Colonic mucosa (tissue), 4 donors: ENCODE measurements at regions not wholly inside any gene's neighbourhood (a gene's known extent, or its start where the extent isn't known, plus 50 kb on each side); places are given as distances from the start of the nearest gene placed in this dataset.

ENCODE experiments used
- DNase-seq: peaks from one replicate; pipeline ENCODE4 v3.0.0-alpha.2; 2020
- H3K27ac ChIP-seq: fragments of 200-600 bp; one replicate; pipeline ENCODE4 v1.8.0; 2021
- H3K27me3 ChIP-seq: fragments of 200-600 bp; one replicate; pipeline ENCODE4 v1.8.0; 2021
- H3K36me3 ChIP-seq: fragments of 200-600 bp; one replicate; pipeline ENCODE4 v1.8.0; 2021
- H3K4me1 ChIP-seq: fragments of 200-600 bp; one replicate; pipeline ENCODE4 v1.8.0; 2021; ENCODE audit warnings: mild to moderate bottlenecking
- H3K4me3 ChIP-seq: fragments of 200-600 bp; one replicate; pipeline ENCODE4 v1.8.0; 2021
- H3K9ac ChIP-seq, 2 donors: one replicate each; pipeline ENCODE4 v1.7.0; 2013; ENCODE audit warnings: control low read depth in 2 of 2, low read depth in 2 of 2, low read length in 2 of 2
- H3K9me3 ChIP-seq: fragments of 200-600 bp; one replicate; pipeline ENCODE4 v1.8.0; 2021
- CTCF ChIP-seq: fragments of 200-600 bp; IDR thresholded peaks from one replicate; pipeline ENCODE4 v1.8.0; 2022; ENCODE audit warnings: antibody characterized with exemption, mild to moderate bottlenecking
- intact Hi-C: fragments of 100-400 bp; cut with DNase I; formaldehyde crosslinking; loops from one replicate; pipeline ENCODE4 v1.14.1; 2022
- donor health status: healthy.
- donor health status: DM: no; HTN: no; CAD: no.
- donor health status: DM: no; HTN: no; CAD: no.

DNA sequence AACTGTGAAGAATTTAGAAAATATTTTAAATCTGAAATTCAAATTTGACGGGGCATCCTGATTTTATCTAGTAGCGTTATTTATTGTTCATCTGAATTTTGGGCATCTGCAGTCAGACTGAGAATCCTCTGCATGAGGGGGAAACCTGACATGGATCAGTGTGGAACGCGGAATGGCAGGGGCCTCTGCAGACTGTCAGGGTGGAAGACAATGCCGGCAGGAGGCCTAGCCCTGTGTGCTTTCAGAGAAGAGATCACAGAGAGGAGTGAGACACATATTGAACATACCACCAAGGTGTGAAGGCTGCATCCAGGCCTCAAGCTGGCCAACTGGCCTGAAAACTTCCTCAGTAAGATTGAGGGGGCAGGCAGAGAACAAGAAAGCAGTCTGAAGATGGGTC is 921.1 kb upstream of the GHITM start:
- Histone ChIP-seq H3K36me3 (no peaks in the 10 kb centered on the region), H3K4me1 (no peaks in the 10 kb centered on the region), H3K9me3 (no peaks in the 10 kb centered on the region), H3K27ac (no peak overlapping the region), H3K4me3 (no peak overlapping the region), H3K27me3 (no peaks in the 10 kb centered on the region), H3K9ac (no peak overlapping the region)
- no peak for TF ChIP-seq CTCF
- DNase-seq = no peak
- intact Hi-C loops = no loop called here

GRCh38 chr10:83222300-83222699 is 917.0 kb upstream of the GHITM start:
- Histone ChIP-seq H3K36me3 (no peaks in the 10 kb centered on the region), H3K27me3 (no peaks in the 10 kb centered on the region), H3K4me3 (no peak overlapping the region), H3K9ac (no peak overlapping the region), H3K27ac (no peak overlapping the region), H3K9me3 (no peaks in the 10 kb centered on the region), H3K4me1 (no peaks in the 10 kb centered on the region)
- DNase-seq = no peak
- no peak for TF ChIP-seq CTCF
- intact Hi-C loops = no loop called here

DNA sequence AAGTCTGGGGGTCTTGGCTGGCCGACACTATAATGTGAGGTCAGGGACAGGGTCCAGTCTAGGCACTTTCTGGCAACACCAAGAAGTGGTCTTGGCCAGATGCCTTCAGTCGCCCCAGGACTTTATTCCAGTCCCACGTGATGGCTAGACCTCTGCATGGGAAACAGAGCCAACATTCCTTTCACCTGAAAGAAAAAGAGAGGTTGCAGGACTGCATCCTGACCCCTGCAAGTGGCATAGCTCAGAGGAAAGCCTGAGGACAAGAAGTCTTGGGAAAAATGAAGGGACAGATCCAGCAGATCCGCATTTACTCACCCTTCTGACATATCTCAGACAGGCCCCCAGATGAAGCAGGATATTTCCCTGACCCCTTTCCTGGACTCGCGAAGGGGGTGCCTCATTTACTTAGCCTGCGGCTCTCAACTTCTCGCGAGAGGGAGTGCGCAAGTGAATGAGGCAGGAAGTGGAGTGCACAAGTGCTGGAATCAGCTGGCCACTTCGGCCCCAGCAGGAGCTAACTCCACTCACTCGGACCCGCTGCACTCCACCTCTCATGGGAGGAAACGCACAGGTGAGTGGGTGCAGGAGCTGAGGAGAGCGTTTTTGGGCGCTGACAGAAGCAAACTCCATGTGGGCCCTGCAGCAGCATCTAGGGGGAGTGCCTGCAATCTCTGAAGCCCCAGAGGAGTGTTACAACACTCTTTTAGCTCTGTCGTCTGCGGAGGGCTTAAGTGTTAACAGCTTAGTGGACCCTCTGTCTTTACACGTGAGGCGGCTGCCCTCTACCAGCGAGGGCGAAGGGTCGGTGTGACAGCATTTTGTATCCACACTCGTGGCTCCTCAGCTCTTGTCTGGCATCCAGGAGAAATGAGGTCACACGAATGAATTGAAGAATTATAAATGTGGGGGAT is 916.2 kb upstream of the GHITM start:
- no peaks in the 10 kb centered on the region for H3K4me1 ChIP-seq
- H3K9ac ChIP-seq = no peak overlapping the region
- H3K36me3 ChIP-seq = no peaks in the 10 kb centered on the region
- DNase-seq = no peak
- H3K9me3 ChIP-seq = no peaks in the 10 kb centered on the region
- no peak overlapping the region for H3K27ac ChIP-seq
- H3K27me3 ChIP-seq = no peaks in the 10 kb centered on the region
- intact Hi-C loops = no loop called here
- H3K4me3 ChIP-seq = no peak overlapping the region
- no peak for TF ChIP-seq CTCF

DNA sequence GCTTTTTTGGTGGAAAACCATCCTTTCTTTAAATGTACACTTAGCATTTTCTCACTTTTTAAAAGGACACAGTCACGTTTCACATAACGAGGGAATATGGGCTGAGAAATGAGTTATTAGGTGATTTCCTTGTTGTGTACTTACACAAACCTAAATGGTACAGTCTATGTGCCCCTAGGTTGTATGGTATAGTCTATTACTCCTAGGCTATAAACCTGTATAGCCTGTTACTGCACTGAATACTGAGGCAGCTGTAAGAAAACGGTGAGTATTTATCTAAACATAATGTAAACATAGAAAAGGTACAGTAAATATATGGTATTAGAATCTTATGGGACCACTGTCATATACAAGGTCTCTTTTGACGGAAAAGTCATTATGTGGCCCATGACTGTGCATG is 913.5 kb upstream of the GHITM start:
- DNase-seq = no peak
- intact Hi-C loops = no loop called here
- Histone ChIP-seq H3K27me3 (no peaks in the 10 kb centered on the region), H3K36me3 (no peaks in the 10 kb centered on the region), H3K9ac (no peak overlapping the region), H3K4me3 (no peak overlapping the region), H3K4me1 (no peaks in the 10 kb centered on the region), H3K27ac (no peak overlapping the region), H3K9me3 (no peaks in the 10 kb centered on the region)
- TF ChIP-seq CTCF = no peak

DNA sequence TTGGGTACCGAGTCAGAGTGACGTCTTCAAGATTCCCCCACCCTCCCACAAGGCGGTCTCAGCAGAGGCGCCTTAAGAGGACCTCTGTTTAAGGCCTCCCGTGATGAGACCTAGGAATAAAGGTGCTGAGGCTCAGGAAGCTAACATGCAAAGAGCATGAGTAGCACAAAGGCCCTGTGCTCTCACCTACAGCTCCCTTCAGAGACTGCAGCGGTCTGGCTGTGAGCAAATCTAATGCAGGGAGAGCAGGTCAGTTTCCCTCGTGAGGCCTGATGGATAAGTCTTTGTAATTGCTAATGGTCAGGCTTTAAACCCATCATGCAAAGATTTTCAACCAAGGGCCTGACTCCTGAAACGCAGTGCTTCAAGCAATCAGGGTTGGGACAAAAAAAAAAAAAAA is 909.3 kb upstream of the GHITM start:
- Histone ChIP-seq H3K9ac (no peak overlapping the region), H3K27ac (no peak overlapping the region), H3K9me3 (no peaks in the 10 kb centered on the region), H3K36me3 (no peaks in the 10 kb centered on the region), H3K27me3 (no peaks in the 10 kb centered on the region), H3K4me1 (no peaks in the 10 kb centered on the region), H3K4me3 (no peak overlapping the region)
- no peak for DNase-seq
- no peak for TF ChIP-seq CTCF
- intact Hi-C loops = no loop called here
